GM19025 (cell line): ENCODE measurements at regions not wholly inside any gene's neighbourhood (a gene's known extent, or its start where the extent isn't known, plus 50 kb on each side); places are given as distances from the start of the nearest gene placed in this dataset.
"Not testable (repeated sequence)": the region's sequence is repeated elsewhere in the genome, so short reads cannot be mapped to it uniquely, and the experiment has no call there.

ENCODE experiments used
- ATAC-seq: cut with Tn5 transposase; IDR thresholded peaks from one replicate; pipeline ENCODE4 v1.9.1; 2021; ENCODE audit warnings: mild to moderate bottlenecking, low read depth, moderate library complexity; ENCODE audit not compliant: unreplicated experiment

GRCh38 chr4:77358315-77358928 lies 201.4 kb downstream of the CCNG2 start:
- no peak for ATAC-seq

DNA sequence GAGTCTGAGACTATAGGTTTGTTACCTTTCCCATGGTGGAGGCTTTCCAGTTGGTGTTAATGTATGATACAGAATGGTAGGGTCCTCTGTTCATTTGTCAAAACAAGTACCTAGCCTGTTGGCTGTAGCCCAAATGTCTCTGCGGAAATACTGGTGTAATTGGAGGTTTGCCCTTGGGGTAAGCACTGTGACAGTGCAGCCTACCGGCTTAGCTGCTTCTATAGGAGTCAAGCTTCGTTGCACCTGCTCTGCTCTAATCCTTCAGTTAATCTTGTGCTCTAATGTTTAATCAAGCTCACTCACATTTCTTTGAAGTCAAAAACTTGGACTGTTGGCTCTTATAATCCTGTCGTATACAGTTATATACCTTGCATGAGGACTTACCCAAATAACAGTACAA lies 203.4 kb downstream of the CCNG2 start:
- no peak for ATAC-seq

DNA sequence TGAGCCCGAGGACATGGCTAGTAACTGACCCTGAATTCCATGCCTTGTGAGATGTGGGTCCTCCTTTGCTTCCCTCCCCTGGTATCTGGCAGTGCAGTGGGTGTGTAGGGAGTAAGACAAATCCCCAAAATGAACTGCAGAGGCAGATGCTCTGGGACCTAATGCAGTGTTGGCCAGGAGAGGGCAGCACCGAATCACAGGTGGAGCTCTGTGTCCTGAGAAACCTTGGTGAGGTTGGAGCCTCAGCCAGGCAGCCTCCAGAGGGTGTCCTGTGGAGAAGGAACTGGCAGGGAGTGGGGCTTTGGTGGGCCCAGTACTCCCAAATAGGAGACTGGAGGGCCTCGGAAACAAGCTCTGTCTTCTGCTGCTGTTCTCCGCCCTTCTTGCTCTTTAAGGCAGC lies 209.9 kb downstream of the CCNG2 start:
- not testable (repeated sequence) for ATAC-seq

DNA sequence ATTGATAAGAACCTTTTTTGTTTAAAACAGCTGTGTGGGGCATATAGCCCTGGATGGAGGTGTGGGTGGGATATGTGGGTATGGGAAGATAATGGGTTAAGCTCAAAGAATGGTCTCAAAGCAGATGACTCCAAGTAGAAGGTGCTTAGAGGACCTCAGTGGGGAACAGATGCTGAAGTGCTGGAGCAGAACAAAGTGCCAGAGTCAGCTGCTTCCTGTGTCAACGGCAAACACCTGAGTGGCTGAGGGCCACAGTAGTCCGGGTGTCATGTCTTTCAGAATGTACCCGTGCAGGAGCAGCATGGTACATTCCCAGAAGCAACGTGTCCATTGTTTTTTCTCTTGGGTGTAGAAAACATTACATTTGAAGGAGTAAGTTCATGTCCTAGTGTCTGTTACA lies 210.6 kb downstream of the CCNG2 start:
- no peak for ATAC-seq

DNA sequence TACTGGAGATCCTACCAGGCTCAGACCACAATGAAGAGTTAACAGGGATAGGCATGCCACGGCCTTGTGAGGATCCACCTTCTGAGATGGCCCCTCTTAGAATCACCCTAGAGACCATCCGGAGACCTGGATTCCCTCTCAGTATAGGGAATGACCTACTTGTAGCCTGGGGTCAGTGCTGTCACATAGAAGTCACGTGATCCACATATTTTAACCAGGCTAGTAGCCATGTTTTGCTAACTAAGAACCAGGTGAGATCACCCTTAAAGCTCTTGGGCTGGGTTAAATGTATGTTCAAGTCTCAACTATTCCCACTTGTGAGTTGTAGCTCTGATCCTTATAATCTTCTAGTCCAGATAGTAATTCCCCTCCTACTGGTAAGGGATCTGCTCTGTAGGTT lies 215.4 kb downstream of the CCNG2 start:
- ATAC-seq, result no peak

DNA sequence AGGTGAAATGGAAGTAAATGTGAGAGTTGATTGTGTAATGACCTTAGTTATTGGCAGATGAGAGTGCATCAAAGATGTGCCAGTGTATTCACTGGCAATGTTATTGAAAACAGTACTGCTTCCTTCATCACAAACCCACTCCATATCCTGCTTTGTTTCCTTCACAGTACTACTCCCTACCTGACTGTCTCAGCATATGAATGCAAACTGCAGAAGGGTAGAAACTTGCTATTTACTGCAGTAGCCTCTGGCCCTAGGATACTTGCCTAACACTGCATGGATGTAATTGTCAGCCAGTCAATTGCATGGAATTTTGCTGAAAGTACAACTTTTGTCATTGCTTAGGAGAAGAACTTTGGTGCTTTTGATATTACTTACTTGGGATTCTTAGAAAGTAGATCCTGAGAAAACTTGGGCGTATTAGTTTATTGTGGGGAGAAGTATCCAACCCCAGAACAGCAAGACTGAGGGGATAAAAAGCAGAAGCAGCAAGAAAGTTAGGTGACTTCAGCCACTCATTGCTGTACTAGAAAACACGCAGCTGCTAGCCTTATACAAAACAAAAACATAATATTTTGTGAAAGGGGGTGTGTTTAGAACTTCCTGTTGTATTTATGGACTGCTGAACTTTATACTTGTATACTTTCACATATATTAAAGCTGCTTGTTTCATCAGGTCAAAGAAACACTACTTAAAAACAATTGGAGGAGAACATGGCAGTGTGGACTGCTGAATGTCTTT lies 219.0 kb downstream of the CCNG2 start:
- ATAC-seq, result no peak

DNA sequence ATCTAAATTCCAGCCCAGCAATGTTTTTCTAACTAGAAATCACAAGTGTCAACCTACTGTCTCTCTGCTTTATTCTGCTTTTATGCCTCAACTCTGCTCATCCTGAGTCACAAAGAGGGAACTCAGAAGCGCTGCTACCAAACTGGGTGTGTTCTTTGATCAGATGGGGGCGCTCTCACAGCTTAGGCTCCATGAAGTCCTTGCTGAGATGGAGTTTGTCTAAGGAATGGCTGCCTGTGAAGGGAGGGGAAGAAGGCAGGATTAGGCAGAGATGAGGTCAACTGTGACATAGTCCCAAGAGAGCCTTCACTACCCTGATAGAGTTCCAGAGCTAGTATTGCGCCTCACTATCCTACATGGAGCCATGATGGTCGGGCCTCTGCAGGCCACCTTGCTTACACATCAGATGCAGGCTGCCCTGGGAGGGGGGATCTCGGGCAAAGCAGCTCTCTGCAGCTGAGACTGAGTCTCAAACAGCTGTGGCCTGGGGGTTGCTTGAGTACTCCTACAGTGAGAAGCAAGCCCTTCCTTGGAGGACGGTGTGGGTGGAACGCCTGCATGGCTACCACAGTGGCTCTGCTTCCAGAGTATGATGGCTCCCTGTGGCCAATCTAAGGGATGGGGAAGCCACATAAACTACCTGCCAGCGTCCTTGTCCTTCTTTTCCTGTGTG lies 219.9 kb downstream of the CCNG2 start:
- no peak for ATAC-seq

DNA sequence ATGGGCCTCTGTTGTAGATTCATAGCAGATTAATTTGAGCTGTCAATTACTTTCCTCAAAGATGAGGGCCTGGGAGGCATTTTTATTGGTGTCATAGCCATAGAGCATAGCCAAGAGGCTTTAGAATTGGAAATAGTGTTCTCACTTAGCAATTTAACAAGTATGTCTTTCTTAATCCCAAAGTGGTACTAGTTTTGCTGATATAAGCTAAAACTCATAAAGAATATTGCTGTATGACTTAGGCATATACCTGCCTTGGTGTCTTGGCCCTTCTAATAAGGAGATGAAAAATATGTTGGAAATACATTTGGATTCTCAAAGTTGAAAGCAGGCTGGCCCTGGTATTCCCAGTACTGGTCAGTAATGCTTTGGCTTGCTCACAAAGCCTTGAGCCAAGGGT lies 221.5 kb upstream of the CXCL13 start:
- no peak for ATAC-seq

GRCh38 chr4:77385124-77385969 lies 220.3 kb upstream of the CXCL13 start:
- ATAC-seq, result no peak

DNA sequence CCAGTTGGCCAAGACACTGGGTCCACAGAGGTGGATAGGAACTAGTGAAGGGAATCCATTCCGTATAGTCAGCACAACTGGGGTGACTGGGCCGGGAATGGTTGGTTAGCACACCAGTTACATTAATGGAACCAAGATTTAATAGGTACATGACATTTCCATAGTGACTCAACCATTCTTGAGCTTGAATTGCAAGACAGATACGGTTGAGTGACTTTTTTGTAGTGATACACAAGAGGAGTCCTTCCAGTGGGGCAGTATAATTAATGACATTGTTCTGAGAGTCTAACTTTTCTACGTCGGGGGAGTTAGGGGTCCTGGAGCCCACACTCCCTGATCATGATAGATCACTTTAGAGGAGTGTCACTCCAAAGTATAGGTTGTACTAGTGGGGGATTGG lies 211.6 kb upstream of the CXCL13 start:
- ATAC-seq, result no peak

- no peak for ATAC-seq
Observed at GRCh38 chr4:77395481-77395880, 210.1 kb upstream of the CXCL13 start.

- no peak for ATAC-seq
Observed at GRCh38 chr4:77398256-77398655, 207.4 kb upstream of the CXCL13 start.

GRCh38 chr4:77399831-77400230 lies 205.8 kb upstream of the CXCL13 start:
- ATAC-seq, result no peak

- ATAC-seq, result no peak
Observed at GRCh38 chr4:77413766-77414165, 191.9 kb upstream of the CXCL13 start.

DNA sequence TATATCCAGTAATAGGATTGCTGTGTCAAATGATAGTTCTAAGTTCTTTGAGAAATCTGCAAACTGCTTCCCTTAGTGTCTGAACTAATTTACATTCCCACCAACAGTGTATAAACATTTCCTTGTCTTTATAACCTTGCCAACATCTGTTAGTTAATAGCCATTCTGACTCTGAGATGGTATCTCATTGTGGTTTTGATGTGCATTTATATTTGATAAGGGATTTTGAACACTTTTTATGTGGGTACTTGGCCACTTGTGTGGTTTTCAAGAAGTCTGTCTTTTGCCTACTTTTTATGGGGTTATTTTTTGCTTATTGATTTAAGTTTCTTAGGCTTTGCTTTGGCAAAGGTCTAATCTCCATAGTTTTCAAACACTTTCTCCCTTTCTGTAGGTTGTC lies 189.9 kb upstream of the CXCL13 start:
- no peak for ATAC-seq

DNA sequence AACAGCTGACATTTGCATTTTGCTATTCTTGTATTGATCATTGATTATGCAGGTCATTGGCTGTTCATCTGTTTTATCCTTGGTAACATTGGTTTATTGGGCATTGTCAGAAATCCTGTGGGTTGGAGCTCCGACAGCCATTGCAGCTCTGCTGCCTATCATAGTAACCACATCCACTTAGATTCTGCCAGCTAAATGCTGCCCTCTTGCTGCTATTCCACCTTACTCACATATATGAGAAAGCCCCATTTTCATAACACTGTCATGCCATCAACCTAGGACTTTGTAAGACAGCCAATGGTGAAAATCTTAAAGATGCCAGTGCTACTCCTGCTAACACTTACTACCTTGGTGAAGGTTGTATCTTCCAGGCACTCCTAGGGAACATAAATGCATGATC lies 187.3 kb upstream of the CXCL13 start:
- ATAC-seq, result no peak

DNA sequence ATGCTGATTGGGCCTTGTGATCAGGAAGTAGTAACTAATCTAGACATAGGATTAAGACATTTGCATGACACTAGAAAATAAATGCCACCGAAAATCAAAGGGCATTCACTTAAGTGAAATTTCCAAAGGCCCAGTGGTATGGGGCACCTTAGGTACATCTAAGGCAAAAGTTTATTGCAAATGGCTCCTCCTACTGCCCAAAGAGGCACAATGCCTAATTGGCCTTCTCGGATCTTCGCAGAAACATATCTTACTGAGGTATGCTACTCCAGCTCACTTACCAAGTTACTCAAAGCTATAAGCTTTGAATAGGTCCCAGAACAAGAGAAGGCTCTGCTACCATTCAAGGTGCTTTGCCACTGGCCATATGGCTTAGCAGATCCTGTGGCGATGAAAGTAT lies 174.8 kb upstream of the CXCL13 start:
- no peak for ATAC-seq

DNA sequence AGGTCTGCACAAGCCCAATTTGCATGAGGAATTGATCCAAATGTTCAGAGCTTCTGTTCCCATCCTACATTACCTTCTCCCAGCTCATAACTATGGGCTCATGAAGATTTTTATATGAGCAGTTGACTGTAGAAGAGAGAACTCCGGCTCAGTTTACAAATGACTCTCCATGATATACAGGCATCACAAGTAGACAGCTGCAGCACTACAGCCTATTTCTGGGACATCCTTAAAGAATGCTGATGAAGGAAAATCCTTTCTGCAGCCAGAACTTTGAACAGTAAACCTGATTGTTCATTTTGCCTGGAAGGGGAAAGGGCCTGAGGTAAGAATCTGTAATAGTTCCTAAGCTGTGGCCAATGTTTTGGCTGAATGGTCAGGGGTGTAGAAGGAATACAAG lies 174.1 kb upstream of the CXCL13 start:
- no peak for ATAC-seq

GRCh38 chr4:77432717-77433417 lies 172.8 kb upstream of the CXCL13 start:
- ATAC-seq, result no peak

- peak; percentile 87 for ATAC-seq
Observed at GRCh38 chr4:77433418-77433733, 172.2 kb upstream of the CXCL13 start.
